ENCODE measurements at regions not wholly inside any gene's neighbourhood (a gene's known extent, or its start where the extent isn't known, plus 50 kb on each side); places are given as distances from the start of the nearest gene placed in this dataset.

DNA sequence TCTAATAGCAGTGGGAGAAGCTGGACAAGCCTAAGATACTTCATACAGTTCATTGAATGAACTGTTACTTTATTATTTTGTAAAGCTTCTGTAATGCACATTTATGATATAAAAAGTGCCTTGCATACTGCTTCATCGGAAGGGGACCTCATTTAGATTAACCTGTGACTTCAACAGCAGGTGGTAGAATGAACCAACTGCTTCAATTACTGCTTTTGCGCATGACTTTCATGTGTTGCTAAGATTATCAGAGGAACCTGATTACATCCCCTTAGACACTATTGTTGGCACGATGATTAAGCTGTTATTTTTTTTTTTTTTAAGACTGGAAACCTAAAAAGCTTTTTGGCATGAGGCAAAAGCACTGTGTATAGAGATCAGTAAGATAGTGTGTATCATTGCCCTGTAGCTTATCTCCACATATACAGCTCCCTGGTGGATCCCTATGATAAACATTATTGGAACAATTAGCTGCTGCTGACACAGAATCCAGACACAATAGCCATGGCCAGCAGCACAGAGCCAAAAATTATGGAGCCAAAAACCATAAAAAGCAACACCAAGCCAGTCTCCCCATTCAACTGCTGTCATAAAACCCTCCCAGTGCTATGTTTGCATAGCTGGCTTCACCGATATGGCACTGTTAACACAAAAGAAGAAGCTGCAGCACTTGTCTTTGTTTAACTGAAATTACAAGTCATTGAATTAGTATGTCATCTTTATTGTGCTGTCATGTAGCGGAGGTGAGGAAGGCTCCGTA, 731.6 kb upstream of the MMS22L start:
- POLR2A ChIA-PET, result no interaction called here
- 28% methylated on average over 6 of the region's 6 CpGs for WGBS (ENCODE audit: insufficient coverage, insufficient replicate concordance, low lambda C conversion rate, missing lambda C conversion rate)

More for the DNA sequence above, 731.6 kb upstream of the MMS22L start:
- ATAC-seq, result no peak
- ChIA-PET CTCF (interaction anchor here (1.0 kb wide), 1 partner anchor 38 kb away, joined by 3 read pairs; no protein-coding TSS in a partner anchor), SMC1A (ENCODE audit: uncharacterized antibody, unreplicated experiment) (interaction anchor here (0.5 kb wide), 1 partner anchor 59 kb away, joined by 3 read pairs; no protein-coding TSS in a partner anchor), RAD21 (ENCODE audit: unreplicated experiment) (no interaction called here)
- no peak overlapping the region for H3K9ac ChIP-seq (ENCODE audit: control insufficient read depth, insufficient read depth, low read length)
- no peaks in the 10 kb centered on the region for H3K79me2 ChIP-seq (ENCODE audit: control insufficient read depth, insufficient read depth, low read length)
- H3K27me3 ChIP-seq (replicated peaks in 1 of 2; ENCODE audit: control insufficient read depth in 2 of 2, insufficient read depth in 2 of 2, low read length in 1 of 2), result no peaks in the 10 kb centered on the region
- H2AFZ ChIP-seq (ENCODE audit: control insufficient read depth, low read depth, low read length), result no peak overlapping the region
- no peaks in the 10 kb centered on the region for H3K9me3 ChIP-seq (replicated peaks; ENCODE audit: control insufficient read depth, insufficient read depth, low read length)
- H3K4me2 ChIP-seq (ENCODE audit: control insufficient read depth, insufficient read depth), result no peak overlapping the region
- H3K4me1 ChIP-seq (ENCODE audit: control insufficient read depth, insufficient read depth, low read length), result no peaks in the 10 kb centered on the region
- intact Hi-C loops (cut with micrococcal nuclease; ENCODE audit: unreplicated experiment) (no loop called here), in situ Hi-C loops (cut with MboI) (no loop called here)
- BruUV-seq (replicated peaks), result no TSS peak
- H3K27ac ChIP-seq (ENCODE audit: control insufficient read depth, insufficient read depth), result no peak overlapping the region
- no peak overlapping the region for H3K4me3 ChIP-seq
- TF ChIP-seq, protein P1, sequence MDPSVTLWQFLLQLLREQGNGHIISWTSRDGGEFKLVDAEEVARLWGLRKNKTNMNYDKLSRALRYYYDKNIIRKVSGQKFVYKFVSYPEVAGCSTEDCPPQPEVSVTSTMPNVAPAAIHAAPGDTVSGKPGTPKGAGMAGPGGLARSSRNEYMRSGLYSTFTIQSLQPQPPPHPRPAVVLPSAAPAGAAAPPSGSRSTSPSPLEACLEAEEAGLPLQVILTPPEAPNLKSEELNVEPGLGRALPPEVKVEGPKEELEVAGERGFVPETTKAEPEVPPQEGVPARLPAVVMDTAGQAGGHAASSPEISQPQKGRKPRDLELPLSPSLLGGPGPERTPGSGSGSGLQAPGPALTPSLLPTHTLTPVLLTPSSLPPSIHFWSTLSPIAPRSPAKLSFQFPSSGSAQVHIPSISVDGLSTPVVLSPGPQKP (IDR thresholded peaks at IDR 0.05; ENCODE audit: low read depth, low read length), result no peak
- TF ChIP-seq TARDBP (IDR thresholded peaks at IDR 0.05; ENCODE audit: borderline replicate concordance) (no peak), EZH2 (IDR thresholded peaks at IDR 0.05; ENCODE audit: borderline replicate concordance, control insufficient read depth, low read depth, low read length) (no peak), ZNF24 (IDR thresholded peaks at IDR 0.05) (no peak), CEBPB (IDR thresholded peaks at IDR 0.05; ENCODE audit: borderline replicate concordance in 1 of 2, low read depth in 2 of 2, low read length in 2 of 2) (no peak), NFYB (IDR thresholded peaks at IDR 0.05; ENCODE audit: insufficient read depth, low read depth, low read length) (no peak), ASH2L (IDR thresholded peaks at IDR 0.05; ENCODE audit: borderline replicate concordance, low read depth) (no peak), TCF3 (IDR thresholded peaks at IDR 0.05; ENCODE audit: borderline replicate concordance, insufficient read depth, low read depth, low read length) (no peak), CREM (IDR thresholded peaks at IDR 0.05; ENCODE audit: low read depth) (no peak), SMARCA5 (IDR thresholded peaks at IDR 0.05) (no peak), SIN3A (IDR thresholded peaks at IDR 0.05; ENCODE audit: low read depth, low read length) (no peak), BRCA1 (IDR thresholded peaks at IDR 0.05; ENCODE audit: low read depth, low read length) (no peak), ZBED1 (IDR thresholded peaks at IDR 0.05; ENCODE audit: borderline replicate concordance) (no peak), SMAD1 (IDR thresholded peaks at IDR 0.05; ENCODE audit: low read depth, partially characterized antibody) (no peak), NFIC (IDR thresholded peaks at IDR 0.05; ENCODE audit: low read depth, low read length) (no peak)
- TF ChIP-seq, protein P2, sequence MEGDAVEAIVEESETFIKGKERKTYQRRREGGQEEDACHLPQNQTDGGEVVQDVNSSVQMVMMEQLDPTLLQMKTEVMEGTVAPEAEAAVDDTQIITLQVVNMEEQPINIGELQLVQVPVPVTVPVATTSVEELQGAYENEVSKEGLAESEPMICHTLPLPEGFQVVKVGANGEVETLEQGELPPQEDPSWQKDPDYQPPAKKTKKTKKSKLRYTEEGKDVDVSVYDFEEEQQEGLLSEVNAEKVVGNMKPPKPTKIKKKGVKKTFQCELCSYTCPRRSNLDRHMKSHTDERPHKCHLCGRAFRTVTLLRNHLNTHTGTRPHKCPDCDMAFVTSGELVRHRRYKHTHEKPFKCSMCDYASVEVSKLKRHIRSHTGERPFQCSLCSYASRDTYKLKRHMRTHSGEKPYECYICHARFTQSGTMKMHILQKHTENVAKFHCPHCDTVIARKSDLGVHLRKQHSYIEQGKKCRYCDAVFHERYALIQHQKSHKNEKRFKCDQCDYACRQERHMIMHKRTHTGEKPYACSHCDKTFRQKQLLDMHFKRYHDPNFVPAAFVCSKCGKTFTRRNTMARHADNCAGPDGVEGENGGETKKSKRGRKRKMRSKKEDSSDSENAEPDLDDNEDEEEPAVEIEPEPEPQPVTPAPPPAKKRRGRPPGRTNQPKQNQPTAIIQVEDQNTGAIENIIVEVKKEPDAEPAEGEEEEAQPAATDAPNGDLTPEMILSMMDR (IDR thresholded peaks at IDR 0.05 in 2 of 3, conservative IDR thresholded peaks at IDR 0.05 in 1 of 3; ENCODE audit: control insufficient read depth in 2 of 3, extremely low read depth in 1 of 3, insufficient read depth in 1 of 3, low read depth in 3 of 3, low read length in 3 of 3), result no peak
- TF ChIP-seq, protein P3, sequence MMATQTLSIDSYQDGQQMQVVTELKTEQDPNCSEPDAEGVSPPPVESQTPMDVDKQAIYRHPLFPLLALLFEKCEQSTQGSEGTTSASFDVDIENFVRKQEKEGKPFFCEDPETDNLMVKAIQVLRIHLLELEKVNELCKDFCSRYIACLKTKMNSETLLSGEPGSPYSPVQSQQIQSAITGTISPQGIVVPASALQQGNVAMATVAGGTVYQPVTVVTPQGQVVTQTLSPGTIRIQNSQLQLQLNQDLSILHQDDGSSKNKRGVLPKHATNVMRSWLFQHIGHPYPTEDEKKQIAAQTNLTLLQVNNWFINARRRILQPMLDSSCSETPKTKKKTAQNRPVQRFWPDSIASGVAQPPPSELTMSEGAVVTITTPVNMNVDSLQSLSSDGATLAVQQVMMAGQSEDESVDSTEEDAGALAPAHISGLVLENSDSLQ (IDR thresholded peaks at IDR 0.05), result no peak
- FAIRE-seq, result no peak
- no peaks in the 10 kb centered on the region for H3K36me3 ChIP-seq (ENCODE audit: control insufficient read depth in 2 of 2, insufficient read depth in 2 of 2, low read length in 1 of 2)
- DNase-seq (ENCODE audit: low read depth, low spot score), result no peak
- no peaks in the 10 kb centered on the region for H4K20me1 ChIP-seq (ENCODE audit: control insufficient read depth, insufficient read depth)

Data from GM12878 (cell line).